GM12864 (cell line): ENCODE measurements at regions not wholly inside any gene's neighbourhood (a gene's known extent, or its start where the extent isn't known, plus 50 kb on each side); places are given as distances from the start of the nearest gene placed in this dataset.

Experiments used
- DNase-seq: peaks from one replicate; pipeline ENCODE4 v3.0.0-alpha.2; 2011; ENCODE audit warnings: low read depth
- H3K4me3 ChIP-seq: 2 replicates; pipeline ENCODE4 v1.5.1; 2011; ENCODE audit warnings: mild to moderate bottlenecking, low read depth, low read length, control low read depth
- TF ChIP-seq, protein P1 (sequence below): IDR thresholded peaks from 2 replicates; pipeline ENCODE4 v1.5.1; 2011; ENCODE audit warnings: low read depth, mild to moderate bottlenecking, moderate library complexity, low read length, control low read depth, inconsistent platforms; ENCODE audit errors: missing control alignments

DNA sequence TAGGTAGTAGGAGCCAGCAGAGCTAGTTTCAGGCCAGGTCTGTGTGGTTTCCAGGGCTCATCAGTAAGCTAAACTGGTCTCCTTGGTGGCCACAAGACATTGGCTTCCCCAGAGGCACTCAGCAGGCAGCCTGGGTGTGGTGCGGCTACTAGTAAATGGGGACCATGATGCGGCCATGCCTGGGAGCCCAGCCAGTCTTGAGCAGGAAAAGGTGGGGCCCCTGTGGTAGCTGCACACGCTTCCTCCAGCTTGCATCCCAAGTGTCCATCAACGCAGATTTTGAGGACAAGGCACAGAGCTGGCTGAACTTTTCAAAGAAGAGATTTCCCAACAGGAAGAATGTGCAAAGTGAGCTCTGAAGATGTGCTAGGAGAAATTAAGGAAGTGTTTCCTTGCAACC lies 107.4 kb upstream of the NAA20 start:
- TF ChIP-seq, protein P1, sequence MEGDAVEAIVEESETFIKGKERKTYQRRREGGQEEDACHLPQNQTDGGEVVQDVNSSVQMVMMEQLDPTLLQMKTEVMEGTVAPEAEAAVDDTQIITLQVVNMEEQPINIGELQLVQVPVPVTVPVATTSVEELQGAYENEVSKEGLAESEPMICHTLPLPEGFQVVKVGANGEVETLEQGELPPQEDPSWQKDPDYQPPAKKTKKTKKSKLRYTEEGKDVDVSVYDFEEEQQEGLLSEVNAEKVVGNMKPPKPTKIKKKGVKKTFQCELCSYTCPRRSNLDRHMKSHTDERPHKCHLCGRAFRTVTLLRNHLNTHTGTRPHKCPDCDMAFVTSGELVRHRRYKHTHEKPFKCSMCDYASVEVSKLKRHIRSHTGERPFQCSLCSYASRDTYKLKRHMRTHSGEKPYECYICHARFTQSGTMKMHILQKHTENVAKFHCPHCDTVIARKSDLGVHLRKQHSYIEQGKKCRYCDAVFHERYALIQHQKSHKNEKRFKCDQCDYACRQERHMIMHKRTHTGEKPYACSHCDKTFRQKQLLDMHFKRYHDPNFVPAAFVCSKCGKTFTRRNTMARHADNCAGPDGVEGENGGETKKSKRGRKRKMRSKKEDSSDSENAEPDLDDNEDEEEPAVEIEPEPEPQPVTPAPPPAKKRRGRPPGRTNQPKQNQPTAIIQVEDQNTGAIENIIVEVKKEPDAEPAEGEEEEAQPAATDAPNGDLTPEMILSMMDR, result no peak
- no peak for DNase-seq
- no peak overlapping the region for H3K4me3 ChIP-seq

GRCh38 chr20:19911810-19912382 lies 105.3 kb upstream of the NAA20 start:
- H3K4me3 ChIP-seq, result no peak overlapping the region
- no peak for DNase-seq
- TF ChIP-seq, protein P1, result no peak

DNA sequence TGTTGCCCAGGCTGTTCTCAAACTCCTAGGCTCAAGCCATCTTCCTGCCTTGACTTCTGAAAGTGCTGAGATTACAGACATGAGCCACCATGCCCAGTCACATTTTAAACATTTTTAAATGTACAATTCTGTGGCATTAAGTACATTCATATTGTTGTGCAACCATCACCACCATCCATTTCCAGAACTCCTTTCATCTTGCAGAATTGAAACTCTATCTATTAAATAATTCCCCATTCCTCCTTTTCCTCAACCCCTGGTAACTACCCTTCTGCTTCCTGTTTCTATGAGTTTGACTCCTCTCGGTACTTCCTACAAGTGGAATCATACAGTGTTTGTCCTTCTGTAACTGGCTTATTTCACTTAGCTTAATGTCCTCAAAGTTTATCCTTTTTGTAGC lies 103.8 kb upstream of the NAA20 start:
- no peak overlapping the region for H3K4me3 ChIP-seq
- no peak for DNase-seq
- TF ChIP-seq, protein P1, result no peak

- TF ChIP-seq, protein P1, result no peak
- H3K4me3 ChIP-seq, result no peak overlapping the region
- DNase-seq, result no peak
Measured at GRCh38 chr20:19913927-19914614, 103.1 kb upstream of the NAA20 start.

DNA sequence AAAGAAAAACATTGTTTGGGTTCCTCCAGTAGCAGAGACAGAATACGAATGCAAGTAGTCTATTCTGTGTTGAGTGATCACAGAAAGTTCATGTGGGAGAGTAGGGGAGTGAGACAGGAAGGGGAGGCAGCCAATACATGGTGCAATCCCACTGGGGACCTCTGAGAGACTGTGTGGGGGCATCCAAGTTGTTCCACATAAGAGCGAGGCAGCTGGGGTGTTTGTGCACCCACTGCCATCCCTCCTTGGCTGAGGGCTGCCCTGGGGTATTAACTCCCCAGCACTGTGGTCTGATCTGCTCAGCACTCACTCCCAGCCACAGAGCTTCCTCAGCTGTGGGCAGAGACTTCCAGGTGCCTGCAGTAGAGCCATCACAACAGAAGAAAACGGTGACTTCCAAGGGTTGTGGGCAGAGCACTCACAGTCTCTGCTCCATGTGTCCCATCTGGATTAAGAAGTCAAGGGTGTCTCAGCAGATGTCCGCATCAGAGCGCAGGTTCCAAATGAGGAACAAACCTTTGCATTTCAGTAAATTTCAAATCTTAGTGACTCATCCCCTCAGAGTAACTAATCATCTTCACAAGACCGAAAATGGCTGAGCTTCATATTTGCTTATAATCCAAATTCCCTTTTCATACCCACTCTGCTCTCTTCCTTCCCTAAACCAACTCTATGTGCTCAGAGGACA lies 101.9 kb upstream of the NAA20 start:
- H3K4me3 ChIP-seq, result no peak overlapping the region
- no peak for DNase-seq
- TF ChIP-seq, protein P1, result no peak

- TF ChIP-seq, protein P1, result no peak
- no peak for DNase-seq
- no peak overlapping the region for H3K4me3 ChIP-seq
Measured at GRCh38 chr20:19916531-19917485, 100.4 kb upstream of the NAA20 start.
